HCT116 (cell line): ENCODE measurements at regions not wholly inside any gene's neighbourhood (a gene's known extent, or its start where the extent isn't known, plus 50 kb on each side); places are given as distances from the start of the nearest gene placed in this dataset.

Experiments
- ATAC-seq: fragments of 200-7000 bp; cut with Tn5 transposase; 2 replicates; pipeline ENCODE4 v1.9.1; 2020; ENCODE audit warnings: mild to moderate bottlenecking, moderate library complexity
- BruUV-seq: library from RNA; stranded (reverse); fragments of 400-500 nt; replicated peaks from 2 replicates; lab custom pipeline; 2021; lab: Mats Ljungman, UMichigan
- CTCF ChIA-PET: fragments of 300-600 bp; sonication (Branson Sonifier 250); formaldehyde crosslinking; loops from one replicate; lab custom pipeline; 2021; ENCODE audit warnings: antibody characterized with exemption; lab: Charles Lee
- POLR2A ChIA-PET: fragments of 300-600, 350-600 bp; sonication (Branson Sonifier 250); formaldehyde crosslinking; loops from one replicate; lab custom pipeline; 2021; ENCODE audit warnings: antibody characterized with exemption; lab: Charles Lee
- RAD21 ChIA-PET, 2 experiments: fragments of 300-600 bp; sonication (Branson Sonifier 250); formaldehyde crosslinking; loops; one replicate each; lab custom pipeline; 2023; ENCODE audit warnings: low total read pairs in 2 of 2; ENCODE audit not compliant: uncharacterized antibody in 2 of 2, unreplicated experiment in 2 of 2, low non-redundant PET in 1 of 2; lab: Charles Lee
- DNase-seq: peaks from one replicate; pipeline ENCODE4 v3.0.0-alpha.2; 2010; ENCODE audit warnings: low read depth, low spot score
- H2AFZ ChIP-seq: fragments of 200-600 bp; shearing (Covaris generic), sonication (generic); 2 replicates; pipeline ENCODE4 v1.6.1; 2017; ENCODE audit warnings: low read depth, mixed run types, mixed read lengths, antibody characterized with exemption, low read length; ENCODE audit not compliant: poor library complexity, severe bottlenecking
- H3K27ac ChIP-seq: 2 replicates; pipeline ENCODE4 v1.5.1; 2012; ENCODE audit warnings: low read depth, low read length
- H3K27me3 ChIP-seq: fragments of 200-600 bp; sonication (generic); 2 replicates; pipeline ENCODE4 v1.6.1; 2016; ENCODE audit warnings: mixed run types, low read length, mixed read lengths; ENCODE audit not compliant: insufficient read depth
- H3K36me3 ChIP-seq, 2 experiments: fragments of 200-500 bp in 1 of 2; fragments of 200-600 bp in 1 of 2; sonication (Bioruptor generic) in 1 of 2; sonication (generic) in 1 of 2; 2 replicates each; pipeline versions ENCODE4 v1.5.1 to v1.6.1; 2014 to 2016; ENCODE audit warnings: low read length in 2 of 2, inconsistent platforms in 1 of 2, mixed read lengths in 1 of 2, mixed run types in 1 of 2; ENCODE audit not compliant: insufficient read depth in 2 of 2, control insufficient read depth in 1 of 2
- H3K4me1 ChIP-seq, 2 experiments: fragments of 200-600 bp in 1 of 2; sonication (generic) in 1 of 2; 2 replicates each; pipeline versions ENCODE4 v1.5.1 to v1.6.1; 2012 to 2017; ENCODE audit warnings: low read length in 2 of 2, inconsistent platforms in 1 of 2, mild to moderate bottlenecking in 1 of 2, mixed read lengths in 1 of 2, mixed run types in 1 of 2, moderate library complexity in 1 of 2; ENCODE audit not compliant: insufficient read depth in 2 of 2, control insufficient read depth in 1 of 2
- H3K4me2 ChIP-seq: fragments of 200-600 bp; sonication (generic); 2 replicates; pipeline ENCODE4 v1.6.1; 2017; ENCODE audit warnings: mixed run types, low read length, mixed read lengths
- H3K4me3 ChIP-seq, 2 experiments: fragments of 200-600 bp in 1 of 2; sonication (generic) in 1 of 2; replicated peaks in 1 of 2; 2 replicates each; pipeline ENCODE4 v1.5.1; 2011 to 2016; ENCODE audit warnings: low read length in 2 of 2, control low read depth in 1 of 2, low read depth in 1 of 2, mild to moderate bottlenecking in 1 of 2, mixed read lengths in 1 of 2, mixed run types in 1 of 2
- H3K79me2 ChIP-seq: fragments of 200-600 bp; sonication (generic); 2 replicates; pipeline ENCODE4 v1.6.1; 2017; ENCODE audit warnings: mild to moderate bottlenecking, mixed run types, low read length, moderate library complexity, mixed read lengths; ENCODE audit not compliant: insufficient read depth
- H3K9ac ChIP-seq: fragments of 200-600 bp; sonication (generic); 2 replicates; pipeline ENCODE4 v1.6.1; 2016; ENCODE audit warnings: low read length, mixed read lengths
- H3K9me2 ChIP-seq: fragments of 200-600 bp; sonication (generic), shearing (Covaris generic); 2 replicates; pipeline ENCODE4 v1.6.1; 2017; ENCODE audit warnings: mixed run types, mild to moderate bottlenecking, moderate library complexity; ENCODE audit not compliant: insufficient read depth
- H3K9me3 ChIP-seq, 2 experiments: fragments of 200-500 bp in 1 of 2; fragments of 200-600 bp in 1 of 2; sonication (Bioruptor generic) in 1 of 2; sonication (generic) in 1 of 2; 2 replicates each; pipeline ENCODE4 v1.6.1; 2014 to 2017; ENCODE audit warnings: low read length in 2 of 2, mixed read lengths in 2 of 2, inconsistent platforms in 1 of 2, low read depth in 1 of 2, mild to moderate bottlenecking in 1 of 2, mixed run types in 1 of 2, moderate library complexity in 1 of 2; ENCODE audit not compliant: control insufficient read depth in 1 of 2, insufficient read depth in 1 of 2
- H4K20me1 ChIP-seq: fragments of 200-600 bp; sonication (generic), shearing (Covaris generic); 2 replicates; pipeline ENCODE4 v1.6.1; 2017; ENCODE audit warnings: mixed run types, mild to moderate bottlenecking, moderate library complexity; ENCODE audit not compliant: insufficient read depth
- EGR1 ChIP-seq: IDR thresholded peaks from 2 replicates; pipeline ENCODE4 v1.6.1; 2012; ENCODE audit warnings: low read depth
- EZH2 ChIP-seq: fragments of 200-600 bp; sonication (generic); IDR thresholded peaks from 2 replicates; pipeline ENCODE4 v1.6.1; 2017; ENCODE audit warnings: antibody characterized with exemption, mixed run types
- EZH2phosphoT487 ChIP-seq: fragments of 200-600 bp; IDR thresholded peaks from 2 replicates; pipeline ENCODE4 v1.6.1; 2018; ENCODE audit warnings: antibody characterized with exemption, borderline replicate concordance
- FOSL1 ChIP-seq: IDR thresholded peaks from 2 replicates; pipeline ENCODE4 v1.6.1; 2012; ENCODE audit warnings: low read depth
- POLR2AphosphoS5 ChIP-seq: IDR thresholded peaks from 2 replicates; pipeline ENCODE4 v1.6.1; 2011; ENCODE audit warnings: mild to moderate bottlenecking, low read depth, low read length, moderate library complexity
- SP1 ChIP-seq: IDR thresholded peaks from 2 replicates; pipeline ENCODE4 v1.6.1; 2012; ENCODE audit warnings: low read depth
- SRF ChIP-seq: IDR thresholded peaks from 2 replicates; pipeline ENCODE4 v1.6.1; 2012; ENCODE audit warnings: low read depth
- YY1 ChIP-seq: IDR thresholded peaks from 2 replicates; pipeline ENCODE4 v1.6.1; 2011; ENCODE audit warnings: low read length, low read depth, moderate library complexity, mild to moderate bottlenecking; ENCODE audit not compliant: insufficient replicate concordance; ENCODE audit errors: extremely low read depth
- intact Hi-C: fragments of 100-400 bp; cut with micrococcal nuclease; formaldehyde crosslinking; loops from 2 replicates; pipeline ENCODE4 v1.10.0; 2022
- TF ChIP-seq, protein P1 (sequence below), 3 experiments: fragments of 200-600 bp in 1 of 3; sonication (generic) in 1 of 3; IDR thresholded peaks in 2 of 3; conservative IDR thresholded peaks in 1 of 3; 2 replicates each; pipeline ENCODE4 v1.5.1; 2012 to 2017; ENCODE audit warnings: low read depth in 2 of 3, low read length in 2 of 3, antibody characterized with exemption in 1 of 3, borderline replicate concordance in 1 of 3, control low read depth in 1 of 3, mild to moderate bottlenecking in 1 of 3, mixed read lengths in 1 of 3, mixed run types in 1 of 3, moderate library complexity in 1 of 3; ENCODE audit not compliant: insufficient read depth in 1 of 3
- TF ChIP-seq, protein P2 (sequence below): IDR thresholded peaks from 2 replicates; pipeline ENCODE4 v1.6.1; 2012
- TF ChIP-seq, protein P3 (sequence below): IDR thresholded peaks from 2 replicates; pipeline ENCODE4 v1.6.1; 2012; ENCODE audit warnings: low read depth

DNA sequence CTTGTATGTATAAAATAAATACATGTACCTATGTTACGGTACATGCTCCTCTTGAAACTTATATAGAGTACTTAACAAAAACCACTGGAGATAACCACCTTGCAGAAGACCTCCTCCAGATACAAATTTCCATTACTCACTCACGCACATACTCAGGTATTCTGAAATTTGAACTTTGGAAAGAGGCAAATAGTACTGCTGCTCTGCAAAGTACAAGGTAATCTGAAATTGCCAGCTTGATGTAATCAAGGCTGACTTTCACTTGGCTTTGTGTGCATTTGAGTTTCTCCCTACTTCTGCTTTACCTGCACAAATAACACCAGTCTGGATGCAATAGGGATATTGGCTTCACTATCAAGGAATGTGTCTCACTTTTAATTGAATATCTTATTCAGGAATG is 123.6 kb downstream of the FOXA2 start:
- Histone ChIP-seq H3K27ac (no peak overlapping the region), H3K4me3 (no peak overlapping the region), H2AFZ (no peak overlapping the region), H3K79me2 (no peaks in the 10 kb centered on the region), H3K4me1 (no peaks in the 10 kb centered on the region), H3K4me2 (no peak overlapping the region), H3K9ac (no peak overlapping the region), H4K20me1 (no peaks in the 10 kb centered on the region), H3K36me3 (no peaks in the 10 kb centered on the region), H3K9me2 (no peaks in the 10 kb centered on the region), H3K27me3 (peaks cover 5% of the 10 kb centered on the region; the same call in 1 of the 2 replicates), H3K9me3 (no peaks in the 10 kb centered on the region)
- ChIA-PET POLR2A (no interaction called here), RAD21 (no interaction called here), CTCF (interaction anchor here (1.2 kb wide), 1 partner anchor 8 kb away, joined by 4 read pairs; no protein-coding TSS in a partner anchor)
- intact Hi-C loops, result no loop called here
- no peak for TF ChIP-seq POLR2AphosphoS5
- TF ChIP-seq, protein P1, sequence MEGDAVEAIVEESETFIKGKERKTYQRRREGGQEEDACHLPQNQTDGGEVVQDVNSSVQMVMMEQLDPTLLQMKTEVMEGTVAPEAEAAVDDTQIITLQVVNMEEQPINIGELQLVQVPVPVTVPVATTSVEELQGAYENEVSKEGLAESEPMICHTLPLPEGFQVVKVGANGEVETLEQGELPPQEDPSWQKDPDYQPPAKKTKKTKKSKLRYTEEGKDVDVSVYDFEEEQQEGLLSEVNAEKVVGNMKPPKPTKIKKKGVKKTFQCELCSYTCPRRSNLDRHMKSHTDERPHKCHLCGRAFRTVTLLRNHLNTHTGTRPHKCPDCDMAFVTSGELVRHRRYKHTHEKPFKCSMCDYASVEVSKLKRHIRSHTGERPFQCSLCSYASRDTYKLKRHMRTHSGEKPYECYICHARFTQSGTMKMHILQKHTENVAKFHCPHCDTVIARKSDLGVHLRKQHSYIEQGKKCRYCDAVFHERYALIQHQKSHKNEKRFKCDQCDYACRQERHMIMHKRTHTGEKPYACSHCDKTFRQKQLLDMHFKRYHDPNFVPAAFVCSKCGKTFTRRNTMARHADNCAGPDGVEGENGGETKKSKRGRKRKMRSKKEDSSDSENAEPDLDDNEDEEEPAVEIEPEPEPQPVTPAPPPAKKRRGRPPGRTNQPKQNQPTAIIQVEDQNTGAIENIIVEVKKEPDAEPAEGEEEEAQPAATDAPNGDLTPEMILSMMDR (IDR thresholded peaks at IDR 0.05 in 2 of 3, conservative IDR thresholded peaks at IDR 0.05 in 1 of 3; ENCODE audit: borderline replicate concordance in 1 of 3, insufficient read depth in 1 of 3, low read depth in 2 of 3, low read length in 2 of 3), result no peak
- TF ChIP-seq, protein P2, sequence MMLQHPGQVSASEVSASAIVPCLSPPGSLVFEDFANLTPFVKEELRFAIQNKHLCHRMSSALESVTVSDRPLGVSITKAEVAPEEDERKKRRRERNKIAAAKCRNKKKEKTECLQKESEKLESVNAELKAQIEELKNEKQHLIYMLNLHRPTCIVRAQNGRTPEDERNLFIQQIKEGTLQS, result no peak
- TF ChIP-seq YY1, result no peak
- no peak for TF ChIP-seq EZH2phosphoT487
- TF ChIP-seq EGR1, result no peak
- TF ChIP-seq EZH2, result no peak
- TF ChIP-seq, protein P3, sequence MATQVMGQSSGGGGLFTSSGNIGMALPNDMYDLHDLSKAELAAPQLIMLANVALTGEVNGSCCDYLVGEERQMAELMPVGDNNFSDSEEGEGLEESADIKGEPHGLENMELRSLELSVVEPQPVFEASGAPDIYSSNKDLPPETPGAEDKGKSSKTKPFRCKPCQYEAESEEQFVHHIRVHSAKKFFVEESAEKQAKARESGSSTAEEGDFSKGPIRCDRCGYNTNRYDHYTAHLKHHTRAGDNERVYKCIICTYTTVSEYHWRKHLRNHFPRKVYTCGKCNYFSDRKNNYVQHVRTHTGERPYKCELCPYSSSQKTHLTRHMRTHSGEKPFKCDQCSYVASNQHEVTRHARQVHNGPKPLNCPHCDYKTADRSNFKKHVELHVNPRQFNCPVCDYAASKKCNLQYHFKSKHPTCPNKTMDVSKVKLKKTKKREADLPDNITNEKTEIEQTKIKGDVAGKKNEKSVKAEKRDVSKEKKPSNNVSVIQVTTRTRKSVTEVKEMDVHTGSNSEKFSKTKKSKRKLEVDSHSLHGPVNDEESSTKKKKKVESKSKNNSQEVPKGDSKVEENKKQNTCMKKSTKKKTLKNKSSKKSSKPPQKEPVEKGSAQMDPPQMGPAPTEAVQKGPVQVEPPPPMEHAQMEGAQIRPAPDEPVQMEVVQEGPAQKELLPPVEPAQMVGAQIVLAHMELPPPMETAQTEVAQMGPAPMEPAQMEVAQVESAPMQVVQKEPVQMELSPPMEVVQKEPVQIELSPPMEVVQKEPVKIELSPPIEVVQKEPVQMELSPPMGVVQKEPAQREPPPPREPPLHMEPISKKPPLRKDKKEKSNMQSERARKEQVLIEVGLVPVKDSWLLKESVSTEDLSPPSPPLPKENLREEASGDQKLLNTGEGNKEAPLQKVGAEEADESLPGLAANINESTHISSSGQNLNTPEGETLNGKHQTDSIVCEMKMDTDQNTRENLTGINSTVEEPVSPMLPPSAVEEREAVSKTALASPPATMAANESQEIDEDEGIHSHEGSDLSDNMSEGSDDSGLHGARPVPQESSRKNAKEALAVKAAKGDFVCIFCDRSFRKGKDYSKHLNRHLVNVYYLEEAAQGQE, result no peak
- TF ChIP-seq FOSL1, result no peak
- no peak for TF ChIP-seq SP1
- TF ChIP-seq SRF, result no peak
- DNase-seq (no peak), ATAC-seq (no peak)
- BruUV-seq, result no TSS peak
